ENCODE measurements at regions not wholly inside any gene's neighbourhood (a gene's known extent, or its start where the extent isn't known, plus 50 kb on each side); places are given as distances from the start of the nearest gene placed in this dataset.

DNA sequence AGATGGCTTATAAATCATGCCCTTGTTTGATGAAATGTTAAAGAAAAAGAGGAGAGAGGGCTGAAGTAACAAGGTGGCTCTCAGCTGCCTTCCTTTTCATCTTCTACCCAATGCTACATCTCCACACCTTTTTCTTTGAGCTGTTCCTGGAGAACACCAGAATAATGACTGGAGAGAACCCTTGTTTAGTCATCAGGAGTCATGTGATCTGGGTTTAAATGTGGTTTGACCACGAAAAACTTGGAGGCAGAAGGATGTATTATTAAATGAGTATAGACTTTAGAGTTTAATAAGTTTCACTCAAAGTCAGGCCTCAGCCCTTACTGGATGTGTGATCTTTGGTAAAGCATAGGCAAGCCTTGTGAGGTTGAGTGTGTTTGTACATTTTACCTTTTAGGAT lies 230.3 kb upstream of the TBL1XR1 start (continued):
- TF ChIP-seq FOXA1 (IDR thresholded peaks at IDR 0.05) (no peak), YY1 (IDR thresholded peaks at IDR 0.05) (no peak), FOXA2 (IDR thresholded peaks at IDR 0.05) (no peak), RXRA (IDR thresholded peaks at IDR 0.05) (no peak), HNF4A (conservative IDR thresholded peaks at IDR 0.05) (no peak), TAF1 (conservative IDR thresholded peaks at IDR 0.05) (no peak)

DNA sequence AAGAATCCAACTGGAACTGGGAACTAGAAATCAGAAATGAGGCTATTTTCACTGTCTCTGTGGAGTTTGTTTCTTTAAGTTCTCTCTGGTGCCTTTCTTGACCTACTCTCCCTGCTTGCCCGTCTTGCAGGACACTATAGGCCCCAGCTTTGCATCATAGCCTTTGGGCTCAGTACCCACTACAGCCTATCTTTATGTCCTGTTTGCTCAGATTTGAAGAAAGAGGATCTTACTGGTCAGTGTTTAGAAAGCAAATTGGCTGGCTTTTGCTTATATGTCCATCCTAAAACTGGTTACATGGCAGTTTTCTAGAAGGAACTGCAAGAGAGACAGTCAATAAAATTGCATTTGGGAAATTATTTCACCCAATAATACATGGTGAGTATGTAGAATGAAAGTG lies 231.8 kb upstream of the TBL1XR1 start:
- no peaks in the 10 kb centered on the region for H3K4me1 ChIP-seq (ENCODE audit: control insufficient read depth in 4 of 4, insufficient read depth in 4 of 4, low read length in 3 of 4)
- H3K4me3 ChIP-seq (ENCODE audit: low read depth in 1 of 3, low read length in 3 of 3) = no peak overlapping the region
- H3K27ac ChIP-seq (ENCODE audit: low read depth in 1 of 2, low read length in 2 of 2) = no peak overlapping the region
- 73% methylated on average over 1 of the region's 1 CpG for WGBS
- no peaks in the 10 kb centered on the region for H3K36me3 ChIP-seq (ENCODE audit: control insufficient read depth in 4 of 4, insufficient read depth in 3 of 4, low read depth in 1 of 4, low read length in 3 of 4)
- no peak overlapping the region for H3K9ac ChIP-seq (ENCODE audit: low read depth in 1 of 2, low read length in 2 of 2)
- H3K27me3 ChIP-seq (ENCODE audit: control insufficient read depth in 4 of 4, insufficient read depth in 4 of 4, low read length in 3 of 4) = no peaks in the 10 kb centered on the region
- no peaks in the 10 kb centered on the region for H3K9me3 ChIP-seq (ENCODE audit: control insufficient read depth in 4 of 4, low read length in 3 of 4)
- peak in 1 of 2 donors; percentile 5 for TF ChIP-seq RAD21 (IDR thresholded peaks at IDR 0.05)
- TF ChIP-seq, protein P1, sequence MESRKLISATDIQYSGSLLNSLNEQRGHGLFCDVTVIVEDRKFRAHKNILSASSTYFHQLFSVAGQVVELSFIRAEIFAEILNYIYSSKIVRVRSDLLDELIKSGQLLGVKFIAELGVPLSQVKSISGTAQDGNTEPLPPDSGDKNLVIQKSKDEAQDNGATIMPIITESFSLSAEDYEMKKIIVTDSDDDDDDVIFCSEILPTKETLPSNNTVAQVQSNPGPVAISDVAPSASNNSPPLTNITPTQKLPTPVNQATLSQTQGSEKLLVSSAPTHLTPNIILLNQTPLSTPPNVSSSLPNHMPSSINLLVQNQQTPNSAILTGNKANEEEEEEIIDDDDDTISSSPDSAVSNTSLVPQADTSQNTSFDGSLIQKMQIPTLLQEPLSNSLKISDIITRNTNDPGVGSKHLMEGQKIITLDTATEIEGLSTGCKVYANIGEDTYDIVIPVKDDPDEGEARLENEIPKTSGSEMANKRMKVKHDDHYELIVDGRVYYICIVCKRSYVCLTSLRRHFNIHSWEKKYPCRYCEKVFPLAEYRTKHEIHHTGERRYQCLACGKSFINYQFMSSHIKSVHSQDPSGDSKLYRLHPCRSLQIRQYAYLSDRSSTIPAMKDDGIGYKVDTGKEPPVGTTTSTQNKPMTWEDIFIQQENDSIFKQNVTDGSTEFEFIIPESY (IDR thresholded peaks at IDR 0.05) = no peak
- DNase-seq (ENCODE audit: low spot score) = no peak

DNA sequence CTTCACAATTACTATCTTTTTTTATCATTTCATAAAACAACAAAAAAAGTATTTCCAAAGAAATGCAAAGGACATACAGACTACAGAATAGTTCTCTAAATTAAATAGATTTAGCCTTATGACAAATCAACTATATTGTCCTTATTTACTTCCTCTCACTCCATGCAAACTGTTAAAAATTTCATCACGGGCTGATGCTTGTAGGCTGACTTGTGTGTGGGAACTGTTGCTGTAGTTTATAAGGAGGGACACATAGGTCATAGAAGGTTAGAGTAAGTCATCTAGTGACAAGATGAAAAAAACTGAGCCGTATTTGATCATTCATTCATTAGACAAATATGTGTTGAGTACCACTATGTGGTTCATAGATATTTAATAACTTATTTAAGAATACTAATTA lies 232.5 kb upstream of the TBL1XR1 start:
- Histone ChIP-seq H3K36me3 (ENCODE audit: control insufficient read depth in 4 of 4, insufficient read depth in 3 of 4, low read depth in 1 of 4, low read length in 3 of 4) (no peaks in the 10 kb centered on the region), H3K4me1 (ENCODE audit: control insufficient read depth in 4 of 4, insufficient read depth in 4 of 4, low read length in 3 of 4) (no peaks in the 10 kb centered on the region), H3K9me3 (ENCODE audit: control insufficient read depth in 4 of 4, low read length in 3 of 4) (no peaks in the 10 kb centered on the region), H3K4me3 (ENCODE audit: low read depth in 1 of 3, low read length in 3 of 3) (no peak overlapping the region), H3K27me3 (ENCODE audit: control insufficient read depth in 4 of 4, insufficient read depth in 4 of 4, low read length in 3 of 4) (no peaks in the 10 kb centered on the region), H3K9ac (ENCODE audit: low read depth in 1 of 2, low read length in 2 of 2) (no peak overlapping the region), H3K27ac (ENCODE audit: low read depth in 1 of 2, low read length in 2 of 2) (no peak overlapping the region)
- no peak for DNase-seq (ENCODE audit: low spot score)
- TF ChIP-seq, protein P2, sequence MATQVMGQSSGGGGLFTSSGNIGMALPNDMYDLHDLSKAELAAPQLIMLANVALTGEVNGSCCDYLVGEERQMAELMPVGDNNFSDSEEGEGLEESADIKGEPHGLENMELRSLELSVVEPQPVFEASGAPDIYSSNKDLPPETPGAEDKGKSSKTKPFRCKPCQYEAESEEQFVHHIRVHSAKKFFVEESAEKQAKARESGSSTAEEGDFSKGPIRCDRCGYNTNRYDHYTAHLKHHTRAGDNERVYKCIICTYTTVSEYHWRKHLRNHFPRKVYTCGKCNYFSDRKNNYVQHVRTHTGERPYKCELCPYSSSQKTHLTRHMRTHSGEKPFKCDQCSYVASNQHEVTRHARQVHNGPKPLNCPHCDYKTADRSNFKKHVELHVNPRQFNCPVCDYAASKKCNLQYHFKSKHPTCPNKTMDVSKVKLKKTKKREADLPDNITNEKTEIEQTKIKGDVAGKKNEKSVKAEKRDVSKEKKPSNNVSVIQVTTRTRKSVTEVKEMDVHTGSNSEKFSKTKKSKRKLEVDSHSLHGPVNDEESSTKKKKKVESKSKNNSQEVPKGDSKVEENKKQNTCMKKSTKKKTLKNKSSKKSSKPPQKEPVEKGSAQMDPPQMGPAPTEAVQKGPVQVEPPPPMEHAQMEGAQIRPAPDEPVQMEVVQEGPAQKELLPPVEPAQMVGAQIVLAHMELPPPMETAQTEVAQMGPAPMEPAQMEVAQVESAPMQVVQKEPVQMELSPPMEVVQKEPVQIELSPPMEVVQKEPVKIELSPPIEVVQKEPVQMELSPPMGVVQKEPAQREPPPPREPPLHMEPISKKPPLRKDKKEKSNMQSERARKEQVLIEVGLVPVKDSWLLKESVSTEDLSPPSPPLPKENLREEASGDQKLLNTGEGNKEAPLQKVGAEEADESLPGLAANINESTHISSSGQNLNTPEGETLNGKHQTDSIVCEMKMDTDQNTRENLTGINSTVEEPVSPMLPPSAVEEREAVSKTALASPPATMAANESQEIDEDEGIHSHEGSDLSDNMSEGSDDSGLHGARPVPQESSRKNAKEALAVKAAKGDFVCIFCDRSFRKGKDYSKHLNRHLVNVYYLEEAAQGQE (IDR thresholded peaks at IDR 0.05) = no peak
- no peak for TF ChIP-seq SP1 (IDR thresholded peaks at IDR 0.05)
- TF ChIP-seq, protein P3, sequence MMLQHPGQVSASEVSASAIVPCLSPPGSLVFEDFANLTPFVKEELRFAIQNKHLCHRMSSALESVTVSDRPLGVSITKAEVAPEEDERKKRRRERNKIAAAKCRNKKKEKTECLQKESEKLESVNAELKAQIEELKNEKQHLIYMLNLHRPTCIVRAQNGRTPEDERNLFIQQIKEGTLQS (IDR thresholded peaks at IDR 0.05) = no peak
- no peak for TF ChIP-seq NR2F2 (IDR thresholded peaks at IDR 0.05)
- TF ChIP-seq HNF4A (conservative IDR thresholded peaks at IDR 0.05) = no peak
- TF ChIP-seq YY1 (IDR thresholded peaks at IDR 0.05) = no peak
- TF ChIP-seq EGR1 (IDR thresholded peaks at IDR 0.05; ENCODE audit: low read depth in 2 of 2) = no peak
- no peak for TF ChIP-seq FOXA2 (IDR thresholded peaks at IDR 0.05)
- no peak for TF ChIP-seq JUND (IDR thresholded peaks at IDR 0.05)
- no peak for TF ChIP-seq RAD21 (IDR thresholded peaks at IDR 0.05)
- TF ChIP-seq, protein P4, sequence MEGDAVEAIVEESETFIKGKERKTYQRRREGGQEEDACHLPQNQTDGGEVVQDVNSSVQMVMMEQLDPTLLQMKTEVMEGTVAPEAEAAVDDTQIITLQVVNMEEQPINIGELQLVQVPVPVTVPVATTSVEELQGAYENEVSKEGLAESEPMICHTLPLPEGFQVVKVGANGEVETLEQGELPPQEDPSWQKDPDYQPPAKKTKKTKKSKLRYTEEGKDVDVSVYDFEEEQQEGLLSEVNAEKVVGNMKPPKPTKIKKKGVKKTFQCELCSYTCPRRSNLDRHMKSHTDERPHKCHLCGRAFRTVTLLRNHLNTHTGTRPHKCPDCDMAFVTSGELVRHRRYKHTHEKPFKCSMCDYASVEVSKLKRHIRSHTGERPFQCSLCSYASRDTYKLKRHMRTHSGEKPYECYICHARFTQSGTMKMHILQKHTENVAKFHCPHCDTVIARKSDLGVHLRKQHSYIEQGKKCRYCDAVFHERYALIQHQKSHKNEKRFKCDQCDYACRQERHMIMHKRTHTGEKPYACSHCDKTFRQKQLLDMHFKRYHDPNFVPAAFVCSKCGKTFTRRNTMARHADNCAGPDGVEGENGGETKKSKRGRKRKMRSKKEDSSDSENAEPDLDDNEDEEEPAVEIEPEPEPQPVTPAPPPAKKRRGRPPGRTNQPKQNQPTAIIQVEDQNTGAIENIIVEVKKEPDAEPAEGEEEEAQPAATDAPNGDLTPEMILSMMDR (IDR thresholded peaks at IDR 0.05; ENCODE audit: low read depth, low read length, missing input control) = no peak
- TF ChIP-seq RXRA (IDR thresholded peaks at IDR 0.05) = no peak
- TF ChIP-seq, protein P1 (IDR thresholded peaks at IDR 0.05) = no peak
- TF ChIP-seq GABPA (IDR thresholded peaks at IDR 0.05 in 1 of 2, conservative IDR thresholded peaks at IDR 0.05 in 1 of 2) = no peak
- TF ChIP-seq FOXA1 (IDR thresholded peaks at IDR 0.05) = no peak
- no peak for TF ChIP-seq HNF4G (IDR thresholded peaks at IDR 0.05)
- no peak for TF ChIP-seq TAF1 (conservative IDR thresholded peaks at IDR 0.05)
- 81% methylated on average over 2 of the region's 2 CpGs for WGBS
